ENCODE measurements at regions not wholly inside any gene's neighbourhood (a gene's known extent, or its start where the extent isn't known, plus 50 kb on each side); places are given as distances from the start of the nearest gene placed in this dataset.
"Not testable (repeated sequence)": the region's sequence is repeated elsewhere in the genome, so short reads cannot be mapped to it uniquely, and the experiment has no call there.

DNA sequence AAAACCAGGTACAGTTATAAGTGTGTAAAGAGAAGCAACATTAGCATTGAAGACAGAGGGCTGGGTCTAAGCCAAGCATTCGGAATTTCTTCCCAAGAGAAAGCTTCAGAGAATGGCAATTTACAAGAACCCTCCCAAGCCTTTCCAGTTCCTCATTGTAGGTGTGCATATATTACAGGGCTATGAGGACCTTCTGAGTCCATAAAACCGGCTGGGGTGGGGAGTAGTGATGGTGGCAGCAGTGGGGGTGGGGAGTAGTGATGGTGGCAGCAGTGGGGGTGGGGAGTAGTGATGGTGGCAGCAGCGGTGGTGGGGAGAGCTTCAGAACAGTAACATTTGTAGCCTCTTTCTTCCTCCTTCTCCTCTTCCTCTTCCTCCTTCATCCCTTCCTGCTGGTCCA lies 368.7 kb upstream of the UMPS start:
- no peak for DNase-seq (ENCODE audit: low read depth in 2 of 2)

DNA sequence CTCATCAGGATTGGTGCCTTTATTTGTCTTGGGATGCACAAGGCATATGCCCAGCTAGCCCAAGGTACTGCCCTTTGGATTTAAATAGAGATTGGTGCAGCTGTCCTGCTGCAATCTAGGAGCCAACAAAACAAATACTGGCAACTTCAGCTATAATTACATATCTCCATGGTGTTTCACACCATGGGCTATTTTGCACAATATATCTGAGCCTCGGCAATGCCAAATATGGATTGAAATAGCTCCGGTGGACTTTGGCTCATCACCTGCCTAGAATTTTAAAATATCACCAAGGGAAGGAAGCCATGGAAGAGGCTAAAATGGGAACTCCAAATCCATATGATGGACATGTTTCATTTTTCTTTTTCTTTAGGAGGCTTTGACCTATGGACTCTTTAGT lies 367.8 kb upstream of the UMPS start:
- DNase-seq (ENCODE audit: low read depth in 2 of 2) = no peak

DNA sequence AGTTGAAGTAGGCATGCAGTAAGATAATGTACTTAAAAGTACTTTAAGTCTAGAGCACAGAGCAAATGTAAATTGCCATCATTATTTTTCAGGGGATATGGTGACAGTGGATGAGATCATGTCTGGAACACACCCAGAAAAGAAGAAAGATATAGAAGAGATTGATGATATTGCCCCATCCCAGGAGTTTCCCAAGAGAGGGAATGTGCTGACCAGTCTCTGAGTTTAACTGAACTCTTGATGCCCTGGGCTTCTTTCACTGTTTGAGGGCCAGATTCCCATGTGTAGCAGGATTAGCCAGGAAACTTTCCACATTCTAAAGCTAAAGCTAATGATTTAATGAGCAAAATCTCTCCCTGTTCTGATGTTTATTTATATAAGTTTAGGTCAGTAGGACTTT lies 366.8 kb upstream of the UMPS start:
- no peak for DNase-seq (ENCODE audit: low read depth in 2 of 2)

DNA sequence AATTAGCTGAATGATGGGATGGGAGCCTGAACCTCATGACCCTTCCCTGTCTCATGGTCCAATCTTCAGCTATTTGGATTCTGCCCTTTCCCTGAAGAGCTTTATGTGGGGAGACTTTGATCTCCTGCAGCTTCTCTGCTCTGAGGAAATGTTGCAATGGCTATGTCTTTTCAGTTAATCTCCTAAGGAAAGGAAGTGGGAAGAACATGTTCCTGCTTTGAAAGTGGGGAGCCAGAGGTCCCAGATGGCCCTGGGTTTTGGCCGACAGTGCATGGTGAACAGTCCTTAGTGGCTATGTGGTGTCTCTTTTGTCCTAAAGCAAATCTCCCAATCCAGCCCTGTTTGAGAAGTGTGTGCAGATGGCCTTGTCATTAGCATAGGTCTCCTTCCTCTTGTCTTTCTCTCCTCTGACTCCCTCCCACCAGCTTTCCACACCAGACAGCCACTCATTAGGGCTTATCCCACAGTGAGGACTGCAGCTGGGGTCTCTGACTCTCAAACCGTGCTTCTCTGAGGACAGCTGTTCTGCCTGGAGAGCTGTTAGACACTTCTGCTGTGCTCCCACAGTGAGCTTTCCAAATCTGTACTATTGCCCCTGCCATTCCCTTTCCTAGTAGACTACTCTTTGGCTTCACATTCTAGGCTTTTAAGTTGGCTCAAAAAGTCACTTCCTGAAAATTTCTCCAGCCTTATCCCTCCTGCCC lies 365.8 kb upstream of the UMPS start:
- DNase-seq (ENCODE audit: low read depth in 2 of 2) = no peak

DNA sequence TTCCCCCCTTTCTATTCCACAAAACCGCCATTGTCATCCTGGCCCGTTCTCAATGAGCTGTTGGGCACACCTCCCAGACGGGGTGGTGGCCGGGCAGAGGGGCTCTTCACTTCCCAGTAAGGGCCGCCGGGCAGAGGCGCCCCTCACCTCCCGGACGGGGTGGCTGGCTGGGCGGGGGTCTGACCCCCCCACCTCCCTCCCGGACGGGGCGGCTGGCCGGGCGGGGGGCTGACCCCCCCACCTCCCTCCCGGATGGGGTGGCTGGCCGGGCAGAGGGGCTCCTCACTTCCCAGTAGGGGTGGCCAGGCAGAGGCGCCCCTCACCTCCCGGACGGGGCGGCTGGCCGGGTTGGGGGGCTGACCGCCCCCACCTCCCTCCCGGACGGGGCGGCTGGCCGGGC lies 363.6 kb upstream of the UMPS start:
- not testable (repeated sequence) for DNase-seq (ENCODE audit: low read depth in 2 of 2)

DNA sequence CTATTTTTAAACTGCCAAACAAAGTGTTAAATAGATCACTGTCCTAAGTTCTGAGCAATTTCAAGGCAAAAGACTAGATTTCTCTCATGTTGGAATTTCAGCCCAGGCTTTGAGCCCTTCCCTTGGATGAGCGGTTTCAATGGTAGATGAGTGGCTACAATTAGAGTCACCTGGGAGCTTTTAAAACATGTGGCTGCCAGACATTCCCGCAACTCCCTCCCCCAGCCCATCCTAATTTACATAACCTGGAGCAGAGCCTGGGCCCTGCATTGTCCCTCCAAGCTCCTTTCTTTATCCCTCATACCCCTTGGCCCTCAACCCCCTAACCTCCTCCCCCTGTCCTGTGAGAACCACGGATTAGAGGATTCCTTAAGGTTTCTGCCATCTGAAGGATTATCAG lies 357.5 kb upstream of the UMPS start:
- DNase-seq (ENCODE audit: low read depth in 2 of 2) = no peak

DNA sequence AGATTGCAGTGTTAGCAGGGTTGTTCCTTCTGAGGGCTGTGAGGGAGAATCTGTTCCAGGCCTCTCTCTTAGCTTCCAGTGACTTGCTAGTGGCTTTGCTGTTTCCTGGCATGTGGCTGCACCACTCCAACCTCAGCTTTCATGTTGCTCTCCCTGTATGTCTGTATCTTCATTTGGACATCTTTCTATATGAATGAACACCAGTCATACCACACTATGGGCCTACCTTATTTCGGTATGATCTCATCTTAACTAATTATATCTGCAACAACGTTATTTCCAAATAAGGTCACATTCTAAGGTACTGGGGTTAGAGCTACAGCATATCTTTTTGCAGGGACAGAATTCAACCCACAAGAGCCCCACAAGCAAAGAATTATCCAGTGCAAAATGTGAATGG lies 356.7 kb upstream of the UMPS start:
- DNase-seq (ENCODE audit: low read depth in 2 of 2) = no peak

DNA sequence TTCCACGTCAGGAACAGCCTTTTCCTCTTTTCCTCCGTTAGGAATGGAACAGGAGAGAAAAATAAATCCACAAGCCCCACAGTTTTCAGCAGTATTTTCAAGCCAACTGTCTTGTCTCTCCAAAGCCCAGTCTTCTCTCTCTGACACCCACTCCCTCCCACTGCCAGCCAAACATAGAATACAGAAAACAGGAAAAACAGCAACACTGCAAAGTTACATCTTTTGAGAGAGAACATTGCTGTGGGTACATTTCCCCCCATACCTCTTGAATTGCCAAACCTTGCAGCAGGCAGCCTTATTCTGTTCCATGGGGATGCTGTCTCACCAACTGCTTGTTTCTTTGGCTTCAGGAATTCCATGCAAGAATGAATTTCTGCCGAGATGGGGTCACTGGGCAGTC lies 355.7 kb upstream of the UMPS start:
- DNase-seq (ENCODE audit: low read depth in 2 of 2) = no peak

DNA sequence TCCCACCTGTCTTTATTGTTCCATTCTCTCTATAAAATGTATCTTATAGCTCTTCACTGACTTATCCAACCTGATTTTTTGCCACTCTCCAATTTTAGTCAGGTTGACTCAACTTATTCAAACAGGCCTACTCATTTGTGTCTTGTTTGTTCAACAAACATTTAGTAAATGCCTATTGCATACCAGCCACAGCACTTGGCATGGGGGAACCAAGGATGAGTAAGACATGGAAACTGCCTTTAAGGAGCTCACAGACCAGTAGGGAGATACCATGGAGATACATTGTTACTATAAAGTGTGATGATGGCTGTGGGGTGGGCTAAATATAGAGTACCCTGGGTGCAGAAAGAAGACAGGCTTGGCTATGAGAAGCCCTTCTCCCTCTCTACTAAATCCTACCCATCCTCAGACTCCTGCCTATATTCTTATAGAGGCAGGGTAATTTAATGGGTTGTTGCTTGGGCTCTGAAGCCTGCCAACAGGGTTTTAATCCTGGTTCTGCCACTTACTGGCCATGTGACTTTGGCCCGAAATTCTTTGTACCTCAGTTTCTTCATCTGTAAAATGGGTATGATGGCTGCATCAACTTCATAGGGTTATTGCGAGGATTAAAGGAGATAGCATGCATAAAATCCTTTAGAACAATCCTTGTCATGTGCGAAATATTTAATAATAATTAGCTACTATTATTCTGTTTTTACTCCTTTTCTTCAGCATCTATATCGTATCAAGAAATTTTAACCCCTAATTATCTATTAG lies 348.5 kb upstream of the UMPS start:
- DNase-seq (ENCODE audit: low read depth in 2 of 2) = no peak

DNA sequence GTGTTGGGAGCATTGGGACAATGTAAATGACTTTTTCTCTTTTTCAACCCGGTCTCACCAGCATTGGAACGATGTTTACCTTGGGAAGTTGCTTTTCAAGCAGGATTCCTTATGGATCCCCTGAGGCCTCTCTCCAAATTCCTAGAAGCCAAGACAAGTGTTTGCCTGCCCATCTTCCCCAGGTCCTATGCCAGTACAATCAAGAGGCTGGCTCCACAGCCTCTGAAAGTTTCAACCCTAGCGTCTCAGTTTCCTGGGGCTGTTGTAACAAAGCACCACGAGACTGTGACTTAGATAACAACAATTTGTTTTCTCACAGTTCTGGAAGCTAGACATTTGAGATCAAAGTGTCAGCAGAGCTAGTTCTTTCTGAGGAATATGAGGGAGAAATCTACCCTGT lies 347.2 kb upstream of the UMPS start:
- DNase-seq (ENCODE audit: low read depth in 2 of 2) = no peak

DNA sequence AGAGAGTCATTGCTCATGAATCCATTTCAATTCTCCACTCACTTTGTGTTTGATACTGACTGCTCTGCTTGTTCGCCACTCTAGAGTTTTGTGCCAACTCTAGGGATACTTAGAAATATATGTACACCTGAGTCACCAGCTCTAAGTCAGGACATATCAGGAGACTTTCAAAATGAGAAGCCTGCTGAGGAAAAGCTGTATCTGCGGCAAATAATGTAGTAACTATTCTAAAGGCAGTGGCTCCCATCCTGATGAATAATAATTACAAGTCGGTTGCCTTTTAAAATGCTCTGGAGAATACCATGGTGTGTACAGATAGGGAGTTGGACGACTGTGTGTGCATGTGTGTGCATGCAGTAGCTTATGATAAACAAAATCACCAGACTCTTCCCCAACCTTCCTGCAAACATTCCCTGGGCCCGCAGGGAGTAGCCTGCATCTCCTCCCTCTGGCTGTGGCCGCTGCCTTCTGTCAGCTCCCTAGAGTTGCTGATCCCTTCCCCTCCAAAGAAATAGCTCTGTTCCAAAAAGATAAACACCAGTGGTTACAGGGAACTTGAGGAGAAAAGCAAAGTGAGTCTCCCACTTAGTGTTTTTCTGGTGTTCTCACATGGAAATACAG lies 346.3 kb upstream of the UMPS start:
- DNase-seq (ENCODE audit: low read depth in 2 of 2) = no peak

DNA sequence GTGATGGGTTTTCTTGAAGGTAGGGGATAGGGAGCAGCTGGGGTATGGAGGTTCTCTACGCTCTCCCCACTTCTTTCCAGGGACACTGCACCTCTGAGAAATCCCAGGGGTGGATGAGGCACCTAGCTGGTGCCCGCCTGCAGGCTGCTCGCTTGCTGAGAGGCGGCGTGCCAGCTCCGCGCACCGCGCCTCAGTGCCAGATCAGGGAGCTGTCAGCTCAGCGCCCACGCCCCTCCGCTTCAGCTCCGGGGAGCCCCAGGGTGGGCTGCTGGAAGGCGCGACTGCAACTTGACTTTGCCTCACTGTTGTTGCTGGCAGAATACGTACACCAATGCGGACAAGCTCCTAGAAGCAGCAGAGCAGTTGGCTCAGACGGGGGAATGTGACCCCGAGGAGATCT lies 345.7 kb upstream of the UMPS start:
- DNase-seq (ENCODE audit: low read depth in 2 of 2) = no peak

DNA sequence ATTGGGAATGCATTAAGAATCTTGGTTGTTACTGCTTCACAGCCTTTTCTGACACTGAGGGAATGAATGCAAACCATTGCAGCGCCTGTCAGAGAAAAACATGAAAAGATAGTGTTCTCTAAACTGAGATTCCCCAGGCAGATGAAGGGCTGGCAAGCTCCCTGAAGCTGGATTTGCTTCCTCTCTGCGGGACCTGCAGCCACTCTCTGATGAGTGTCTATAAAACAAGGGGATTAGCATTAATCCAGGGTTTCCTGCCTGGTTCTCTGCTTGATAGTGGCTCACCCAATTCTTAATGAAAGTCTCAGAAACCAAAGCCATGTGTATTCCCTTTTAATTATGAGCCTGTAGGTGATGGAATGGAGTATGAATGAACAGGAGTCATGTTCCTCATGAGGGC lies 344.3 kb upstream of the UMPS start:
- no peak for DNase-seq (ENCODE audit: low read depth in 2 of 2)

DNA sequence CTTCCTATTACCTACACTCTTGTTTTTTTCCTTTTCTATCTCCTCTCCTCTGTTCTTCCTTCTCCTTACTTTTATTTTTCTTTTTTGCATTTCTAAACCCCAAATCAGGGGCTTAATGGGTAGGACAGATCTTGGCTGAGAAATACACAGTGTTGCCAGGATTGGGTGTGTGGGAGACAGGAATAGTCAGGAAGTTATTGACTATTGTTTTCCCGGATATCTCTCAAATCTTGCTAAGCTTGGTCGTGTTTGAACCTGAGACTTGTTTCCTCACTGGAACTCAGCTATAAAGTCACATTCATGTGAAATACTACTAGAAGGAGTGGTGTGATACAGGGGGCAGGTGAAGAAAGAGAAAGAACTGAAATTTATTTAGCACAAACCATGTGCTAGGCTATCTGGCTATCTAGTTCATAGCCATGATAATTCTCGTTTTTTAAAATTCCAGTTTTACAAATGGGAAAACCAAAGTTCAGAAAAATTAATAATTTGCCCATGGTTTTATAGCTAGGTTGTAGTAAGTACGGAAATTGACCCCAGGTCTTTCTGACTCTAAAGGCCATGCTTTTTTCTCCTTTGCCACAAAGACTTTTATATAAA lies 343.2 kb upstream of the UMPS start:
- DNase-seq (ENCODE audit: low read depth in 2 of 2) = no peak

DNA sequence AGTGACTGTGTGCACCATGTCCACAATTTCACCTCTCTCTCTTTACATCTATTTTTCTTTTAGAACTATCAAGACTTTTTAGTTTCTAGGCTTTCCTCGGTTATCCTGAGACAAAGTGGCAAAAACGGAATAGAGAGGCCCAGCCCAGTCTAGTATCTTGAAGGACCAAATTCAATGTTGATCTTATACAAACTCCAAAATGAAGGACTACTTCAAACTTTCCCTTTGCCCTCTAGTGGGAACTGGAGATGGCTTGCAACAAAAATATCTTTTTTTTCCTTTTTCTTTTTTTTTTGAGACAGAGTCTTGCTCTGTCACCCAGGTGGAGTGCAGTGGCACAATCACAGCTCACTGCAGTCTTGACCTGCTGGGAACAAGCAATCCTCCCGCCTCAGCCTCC lies 338.5 kb upstream of the UMPS start:
- DNase-seq (ENCODE audit: low read depth in 2 of 2) = no peak

DNA sequence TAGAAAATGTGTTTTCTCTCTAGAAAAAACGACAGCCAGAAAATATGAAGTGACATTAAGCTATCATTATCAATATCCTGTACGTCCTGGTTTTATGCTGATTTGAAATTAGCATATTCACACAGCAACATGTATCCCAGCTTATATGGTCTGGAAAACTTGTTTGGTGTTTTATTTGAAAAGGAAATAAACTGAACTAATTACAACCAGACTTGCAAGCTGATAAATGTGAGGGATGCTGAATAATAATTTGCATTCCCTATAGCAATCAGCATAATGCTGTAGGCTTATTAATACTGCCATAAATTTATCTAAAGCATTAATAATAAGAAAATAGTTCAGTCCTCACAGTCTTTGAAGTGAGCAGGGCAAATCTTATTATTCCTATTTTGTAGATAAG lies 336.9 kb upstream of the UMPS start:
- no peak for DNase-seq (ENCODE audit: low read depth in 2 of 2)

DNA sequence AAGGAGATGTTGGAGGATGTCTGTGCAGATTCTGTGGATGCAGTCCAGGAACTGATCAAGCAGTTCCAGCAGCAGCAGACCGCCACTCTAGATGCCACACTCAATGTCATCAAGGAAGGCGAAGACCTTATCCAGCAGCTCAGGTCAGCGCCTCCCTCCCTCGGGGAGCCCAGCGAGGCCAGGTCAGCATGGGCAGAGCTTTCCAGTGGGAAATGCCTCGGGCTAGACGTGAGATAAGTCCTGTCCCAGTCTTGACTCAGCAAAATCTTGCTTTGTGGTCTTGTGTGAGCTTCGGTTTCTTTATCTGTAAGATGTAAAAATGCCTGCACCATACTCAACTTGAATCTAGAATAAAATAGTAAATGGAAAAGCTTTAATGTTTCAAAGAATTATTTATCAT lies 335.1 kb upstream of the UMPS start:
- DNase-seq (ENCODE audit: low read depth in 2 of 2) = no peak

DNA sequence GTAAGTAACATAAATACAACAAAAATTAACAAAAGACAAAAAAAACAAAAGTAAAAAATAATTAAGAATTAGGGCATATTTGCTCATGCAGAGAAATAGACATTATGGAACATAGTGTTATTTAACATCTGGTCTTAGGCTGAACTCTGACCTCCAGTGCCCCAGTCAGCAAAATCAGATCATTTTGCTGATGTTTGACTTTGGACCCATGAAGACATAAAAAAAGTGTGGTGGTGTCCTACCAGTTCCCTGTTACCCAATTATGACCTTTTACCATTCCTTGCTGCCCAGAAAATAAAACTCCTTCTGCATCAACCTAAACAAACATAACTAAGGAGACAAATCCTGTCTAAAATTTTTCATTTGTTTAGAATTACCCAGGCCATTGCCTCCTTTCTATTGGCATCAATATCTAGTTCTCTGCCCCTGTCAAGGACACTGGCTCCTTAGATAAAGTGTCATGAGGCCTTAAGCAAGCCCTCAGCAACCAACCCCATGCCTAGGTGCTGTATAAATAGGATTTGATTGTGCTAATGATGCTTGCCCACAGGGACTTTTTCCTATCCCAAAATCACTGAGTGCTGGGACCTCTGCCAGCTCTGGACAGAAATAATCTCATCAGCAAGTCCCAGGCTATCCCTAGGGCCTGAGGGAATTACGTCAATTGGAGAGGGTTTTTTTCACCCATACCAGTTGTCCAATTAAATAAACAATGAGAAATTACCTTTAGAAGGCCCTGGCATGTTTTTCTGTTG lies 334.5 kb upstream of the UMPS start:
- DNase-seq (ENCODE audit: low read depth in 2 of 2) = no peak

DNA sequence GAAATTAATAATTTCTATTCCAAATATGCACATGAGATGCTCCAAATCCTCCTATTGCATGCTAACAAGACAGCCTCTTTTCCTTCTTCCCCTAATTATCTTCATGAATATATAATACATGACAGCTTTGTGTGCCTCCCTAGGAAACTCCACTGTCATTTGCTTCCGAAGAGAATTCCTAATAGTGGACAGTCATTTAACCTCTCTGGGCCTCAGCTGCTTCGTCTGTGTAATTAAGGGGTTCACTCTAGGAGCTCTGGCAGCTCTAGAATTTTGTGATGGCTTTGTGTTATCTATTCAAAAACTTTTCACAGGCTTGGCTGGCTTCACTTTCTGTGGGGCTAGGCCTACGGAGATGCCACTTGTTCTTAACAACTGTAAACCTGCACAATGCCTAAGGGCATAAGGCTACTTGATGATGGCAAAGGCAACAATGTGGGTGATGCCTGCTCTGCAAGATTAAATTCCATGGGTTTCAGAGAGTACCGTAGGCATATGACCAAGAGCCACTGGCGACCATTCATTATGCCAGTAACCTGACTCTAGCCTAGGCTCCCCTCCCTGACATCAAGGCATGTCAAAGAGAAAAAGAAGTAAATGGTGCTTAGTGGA lies 333.8 kb upstream of the UMPS start:
- no peak for DNase-seq (ENCODE audit: low read depth in 2 of 2)

DNA sequence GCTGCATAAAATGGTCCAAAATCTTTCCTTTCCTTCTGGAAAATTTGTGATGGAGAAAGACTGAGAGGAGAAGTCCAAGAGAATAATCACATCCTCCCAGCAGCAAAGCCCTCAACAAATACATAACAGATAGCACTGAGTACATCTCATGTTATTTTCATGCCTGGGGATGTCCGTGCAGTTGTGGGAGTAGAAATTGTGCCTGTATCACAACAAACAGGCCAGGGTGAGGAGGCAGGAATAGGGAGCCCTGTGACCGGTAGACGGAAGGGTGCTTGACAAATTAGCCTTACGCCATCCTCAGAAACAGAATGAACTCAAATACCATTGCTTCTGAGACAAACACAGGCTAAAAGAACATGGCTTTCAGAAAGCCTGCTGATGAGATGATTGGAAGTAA lies 333.2 kb upstream of the UMPS start:
- no peak for DNase-seq (ENCODE audit: low read depth in 2 of 2)

DNA sequence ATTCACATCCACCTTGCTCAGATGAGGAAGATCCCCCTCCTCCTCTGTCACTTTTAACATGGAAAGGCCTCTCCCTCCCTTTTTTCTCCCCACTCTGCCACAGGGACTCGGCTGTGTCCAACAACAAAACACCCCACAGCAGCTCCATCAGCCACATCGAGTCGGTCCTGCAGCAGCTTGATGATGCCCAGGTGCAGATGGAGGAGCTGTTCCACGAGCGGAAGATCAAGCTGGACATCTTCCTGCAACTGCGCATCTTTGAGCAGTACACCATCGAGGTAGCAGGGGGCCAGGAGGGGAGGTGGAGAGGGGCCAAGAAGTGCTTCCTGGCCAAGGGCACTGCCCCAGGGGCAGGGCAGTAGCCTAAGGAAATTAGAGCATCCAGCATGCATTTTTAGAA lies 331.7 kb upstream of the UMPS start:
- no peak for DNase-seq (ENCODE audit: low read depth in 2 of 2)

DNA sequence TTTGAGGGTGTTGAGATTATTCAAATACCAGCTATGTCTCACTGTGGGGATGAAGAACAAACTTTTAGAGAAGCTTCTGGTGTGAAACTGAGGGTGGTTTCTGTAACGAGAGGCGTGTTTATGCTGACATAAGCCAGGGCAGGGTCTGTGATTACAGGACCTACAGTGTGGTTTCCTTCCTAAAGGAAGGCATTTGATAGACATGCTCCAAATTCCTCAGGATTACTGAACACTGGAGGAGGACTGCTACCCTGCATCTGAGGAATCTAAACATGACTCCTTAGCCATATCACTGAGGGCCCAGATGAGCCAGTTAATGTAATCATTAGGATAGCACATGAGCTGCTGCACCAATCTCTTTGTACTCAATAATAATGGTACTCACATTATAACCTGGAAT lies 328.4 kb upstream of the UMPS start:
- DNase-seq (ENCODE audit: low read depth in 2 of 2) = no peak
